Liver (tissue), 8 donors: ENCODE measurements at regions not wholly inside any gene's neighbourhood (a gene's known extent, or its start where the extent isn't known, plus 50 kb on each side); places are given as distances from the start of the nearest gene placed in this dataset.

ENCODE experiments used
- DNase-seq: peaks from one replicate; pipeline ENCODE4 v3.0.0-alpha.2; 2017; ENCODE audit warnings: low spot score
- H3K27ac ChIP-seq, 2 donors: one replicate each; pipeline ENCODE4 v1.7.0; 2013; ENCODE audit warnings: inconsistent platforms in 2 of 2, low read length in 2 of 2, control low read depth in 1 of 2, low read depth in 1 of 2, mild to moderate bottlenecking in 1 of 2
- H3K27me3 ChIP-seq, 4 donors: one replicate each; pipeline versions ENCODE4 v1.6.1 to v1.7.0; 2013; ENCODE audit warnings: low read length in 3 of 4, inconsistent platforms in 1 of 4, mild to moderate bottlenecking in 1 of 4, moderate library complexity in 1 of 4; ENCODE audit not compliant: control insufficient read depth in 4 of 4, insufficient read depth in 4 of 4
- H3K36me3 ChIP-seq, 4 donors: one replicate each; pipeline versions ENCODE4 v1.6.1 to v1.7.0; 2013; ENCODE audit warnings: low read length in 3 of 4, mild to moderate bottlenecking in 3 of 4, low read depth in 1 of 4, moderate library complexity in 1 of 4; ENCODE audit not compliant: control insufficient read depth in 4 of 4, insufficient read depth in 3 of 4
- H3K4me1 ChIP-seq, 4 donors: one replicate each; pipeline versions ENCODE4 v1.6.1 to v1.7.0; 2013; ENCODE audit warnings: low read length in 3 of 4, mild to moderate bottlenecking in 3 of 4, moderate library complexity in 1 of 4; ENCODE audit not compliant: control insufficient read depth in 4 of 4, insufficient read depth in 4 of 4
- H3K4me3 ChIP-seq, 3 donors: one replicate each; pipeline versions ENCODE4 v1.6.1 to v1.7.0; 2013; ENCODE audit warnings: low read length in 3 of 3, control low read depth in 1 of 3, low read depth in 1 of 3, mild to moderate bottlenecking in 1 of 3
- H3K9ac ChIP-seq, 2 donors: one replicate each; pipeline ENCODE4 v1.7.0; 2013; ENCODE audit warnings: low read length in 2 of 2, mild to moderate bottlenecking in 2 of 2, moderate library complexity in 2 of 2, control low read depth in 1 of 2, low read depth in 1 of 2
- H3K9me3 ChIP-seq, 4 donors: one replicate each; pipeline versions ENCODE4 v1.6.1 to v1.7.0; 2013; ENCODE audit warnings: low read length in 3 of 4; ENCODE audit not compliant: control insufficient read depth in 4 of 4
- ATF3 ChIP-seq: IDR thresholded peaks from 2 replicates; pipeline ENCODE4 v1.6.1; 2016; ENCODE audit warnings: antibody characterized with exemption
- CTCF ChIP-seq: fragments of 150-350 bp; IDR thresholded peaks from 2 replicates; pipeline ENCODE4 v1.5.1; 2017; ENCODE audit warnings: improper control_type of control experiment, low read depth, low read length; ENCODE audit not compliant: missing input control
- EGR1 ChIP-seq, 2 donors: IDR thresholded peaks; 2 replicates each; pipeline ENCODE4 v1.6.1; 2016 to 2018; ENCODE audit warnings: antibody characterized with exemption in 2 of 2, low read depth in 2 of 2
- FOXA1 ChIP-seq: IDR thresholded peaks from 2 replicates; pipeline ENCODE4 v1.6.1; 2016; ENCODE audit warnings: antibody characterized with exemption
- FOXA2 ChIP-seq: IDR thresholded peaks from 2 replicates; pipeline ENCODE4 v1.6.1; 2016; ENCODE audit warnings: antibody characterized with exemption
- GABPA ChIP-seq, 2 donors: IDR thresholded peaks in 1 of 2; conservative IDR thresholded peaks in 1 of 2; 2 replicates each; pipeline ENCODE4 v1.6.1; 2016; ENCODE audit warnings: antibody characterized with exemption in 2 of 2, mild to moderate bottlenecking in 1 of 2, moderate library complexity in 1 of 2
- HNF4A ChIP-seq, 2 donors: conservative IDR thresholded peaks; 2 replicates each; pipeline ENCODE4 v1.6.1; 2016; ENCODE audit warnings: antibody characterized with exemption in 2 of 2, mild to moderate bottlenecking in 2 of 2
- HNF4G ChIP-seq: IDR thresholded peaks from 2 replicates; pipeline ENCODE4 v1.6.1; 2016; ENCODE audit warnings: antibody characterized with exemption
- JUND ChIP-seq, 2 donors: IDR thresholded peaks; 2 replicates each; pipeline ENCODE4 v1.6.1; 2016; ENCODE audit warnings: antibody characterized with exemption in 2 of 2
- MAX ChIP-seq: IDR thresholded peaks from 2 replicates; pipeline ENCODE4 v1.6.1; 2016; ENCODE audit warnings: antibody characterized with exemption
- NR2F2 ChIP-seq: IDR thresholded peaks from 2 replicates; pipeline ENCODE4 v1.6.1; 2016; ENCODE audit warnings: antibody characterized with exemption
- RAD21 ChIP-seq, 2 donors: IDR thresholded peaks; 2 replicates each; pipeline ENCODE4 v1.6.1; 2016; ENCODE audit warnings: antibody characterized with exemption in 2 of 2, mild to moderate bottlenecking in 2 of 2
- REST ChIP-seq: IDR thresholded peaks from 2 replicates; pipeline ENCODE4 v1.6.1; 2016; ENCODE audit warnings: antibody characterized with exemption, mild to moderate bottlenecking
- RXRA ChIP-seq, 2 donors: IDR thresholded peaks; 2 replicates each; pipeline ENCODE4 v1.6.1; 2017 to 2018; ENCODE audit warnings: antibody characterized with exemption in 2 of 2, mild to moderate bottlenecking in 1 of 2
- SP1 ChIP-seq: IDR thresholded peaks from 2 replicates; pipeline ENCODE4 v1.6.1; 2018; ENCODE audit warnings: antibody characterized with exemption, mild to moderate bottlenecking
- TAF1 ChIP-seq: conservative IDR thresholded peaks from 2 replicates; pipeline ENCODE4 v1.6.1; 2016; ENCODE audit warnings: antibody characterized with exemption, mild to moderate bottlenecking
- YY1 ChIP-seq: IDR thresholded peaks from 2 replicates; pipeline ENCODE4 v1.6.1; 2016; ENCODE audit warnings: antibody characterized with exemption, mild to moderate bottlenecking
- ZBTB33 ChIP-seq: IDR thresholded peaks from 2 replicates; pipeline ENCODE4 v1.6.1; 2016; ENCODE audit warnings: antibody characterized with exemption
- WGBS: extraction: QIAGEN DNeasy Blood & Tissue Kit; methylation state at CpG from one replicate; pipeline ENCODE4 v1.1.7; 2013; 5-methylcytosine and 5-hydroxymethylcytosine counted together
- donor health status: healthy.
- donor health status: healthy.
- donor health status: healthy.
- donor health status: healthy.
- donor health status: healthy.

GRCh38 chrX:109925656-109926055 lies 77.3 kb upstream of the TMEM164 start:
- no peaks in the 10 kb centered on the region for H3K27me3 ChIP-seq
- DNase-seq, result no peak
- H3K27ac ChIP-seq, result no peak overlapping the region
- no peaks in the 10 kb centered on the region for H3K36me3 ChIP-seq
- no peak overlapping the region for H3K9ac ChIP-seq
- TF ChIP-seq REST (no peak), GABPA (IDR thresholded peaks at IDR 0.05 in 1 of 2, conservative IDR thresholded peaks at IDR 0.05 in 1 of 2) (no peak), FOXA2 (no peak), JUND (IDR thresholded peaks at IDR 0.05) (no peak), RXRA (IDR thresholded peaks at IDR 0.05) (no peak), SP1 (no peak), NR2F2 (no peak), HNF4G (no peak), EGR1 (IDR thresholded peaks at IDR 0.05; ENCODE audit: low read depth in 2 of 2) (no peak), FOXA1 (no peak), TAF1 (no peak), RAD21 (IDR thresholded peaks at IDR 0.05) (no peak), MAX (no peak), ZBTB33 (no peak), CTCF (no peak), HNF4A (conservative IDR thresholded peaks at IDR 0.05) (no peak), ATF3 (no peak), YY1 (no peak)
- H3K4me3 ChIP-seq, result no peak overlapping the region
- H3K9me3 ChIP-seq, result no peaks in the 10 kb centered on the region
- no peaks in the 10 kb centered on the region for H3K4me1 ChIP-seq

GRCh38 chrX:109926118-109926517 lies 76.8 kb upstream of the TMEM164 start:
- H3K4me3 ChIP-seq, result no peak overlapping the region
- no peak overlapping the region for H3K9ac ChIP-seq
- H3K27ac ChIP-seq, result no peak overlapping the region
- 82% methylated on average over 5 of the region's 5 CpGs for WGBS
- no peak for TF ChIP-seq NR2F2
- no peak for TF ChIP-seq YY1
- no peak for TF ChIP-seq GABPA (IDR thresholded peaks at IDR 0.05 in 1 of 2, conservative IDR thresholded peaks at IDR 0.05 in 1 of 2)
- TF ChIP-seq RAD21 (IDR thresholded peaks at IDR 0.05), result no peak
- H3K27me3 ChIP-seq, result no peaks in the 10 kb centered on the region
- H3K4me1 ChIP-seq, result no peaks in the 10 kb centered on the region
- no peaks in the 10 kb centered on the region for H3K36me3 ChIP-seq
- H3K9me3 ChIP-seq, result no peaks in the 10 kb centered on the region
- DNase-seq, result no peak
